NCI-H1048 (cell line): ENCODE measurements at regions not wholly inside any gene's neighbourhood (a gene's known extent, or its start where the extent isn't known, plus 50 kb on each side); places are given as distances from the start of the nearest gene placed in this dataset.

Experiments used
- DNase-seq: peaks from one replicate; lab custom pipeline; 2025; lab: John Stamatoyannopoulos, UW

- DNase-seq = no peak
These were observed 463.1 kb upstream of the ARHGEF26 start for GRCh38 chr3:153658136-153658535.

GRCh38 chr3:153666991-153667740, 454.0 kb upstream of the ARHGEF26 start:
- no peak for DNase-seq

GRCh38 chr3:153669527-153669926, 451.7 kb upstream of the ARHGEF26 start:
- no peak for DNase-seq

- no peak for DNase-seq
These were observed 450.6 kb upstream of the ARHGEF26 start for GRCh38 chr3:153670577-153670976.

GRCh38 chr3:153673853-153674252, 447.3 kb upstream of the ARHGEF26 start:
- no peak for DNase-seq

- no peak for DNase-seq
These were observed 441.5 kb upstream of the ARHGEF26 start for GRCh38 chr3:153679714-153680113.

- no peak for DNase-seq
These were observed 440.7 kb upstream of the ARHGEF26 start for GRCh38 chr3:153680526-153680925.

- DNase-seq = no peak
These were observed 440.1 kb upstream of the ARHGEF26 start for GRCh38 chr3:153681057-153681456.

- no peak for DNase-seq
These were observed 432.7 kb upstream of the ARHGEF26 start for GRCh38 chr3:153688301-153689120.

- no peak for DNase-seq
These were observed 428.0 kb upstream of the ARHGEF26 start for GRCh38 chr3:153693207-153693606.

GRCh38 chr3:153702106-153702505, 419.1 kb upstream of the ARHGEF26 start:
- no peak for DNase-seq

GRCh38 chr3:153704115-153704514, 417.1 kb upstream of the ARHGEF26 start:
- no peak for DNase-seq

- no peak for DNase-seq
These were observed 414.5 kb upstream of the ARHGEF26 start for GRCh38 chr3:153706706-153707105.

GRCh38 chr3:153714016-153714415, 407.2 kb upstream of the ARHGEF26 start:
- DNase-seq = no peak

- DNase-seq = no peak
These were observed 406.5 kb upstream of the ARHGEF26 start for GRCh38 chr3:153714588-153715290.

- no peak for DNase-seq
These were observed 399.0 kb upstream of the ARHGEF26 start for GRCh38 chr3:153722157-153722556.

GRCh38 chr3:153731071-153731470, 390.1 kb upstream of the ARHGEF26 start:
- DNase-seq = no peak

GRCh38 chr3:153734777-153735551, 386.2 kb upstream of the ARHGEF26 start:
- no peak for DNase-seq

GRCh38 chr3:153740109-153740508, 381.1 kb upstream of the ARHGEF26 start:
- no peak for DNase-seq

GRCh38 chr3:153744889-153745288, 376.3 kb upstream of the ARHGEF26 start:
- DNase-seq = no peak

- no peak for DNase-seq
These were observed 375.0 kb upstream of the ARHGEF26 start for GRCh38 chr3:153746211-153746610.

GRCh38 chr3:153749070-153749610, 372.1 kb upstream of the ARHGEF26 start:
- DNase-seq = no peak
